H1 (cell line): ENCODE measurements at regions not wholly inside any gene's neighbourhood (a gene's known extent, or its start where the extent isn't known, plus 50 kb on each side); places are given as distances from the start of the nearest gene placed in this dataset.

Experiments
- CTCF ChIA-PET: fragments of 300-600 bp; sonication (Branson Sonifier 250); formaldehyde crosslinking; loops from one replicate; lab custom pipeline; 2021; ENCODE audit not compliant: partially characterized antibody; lab: Charles Lee
- POLR2A ChIA-PET: fragments of 300-600 bp; sonication (Branson Sonifier 250); formaldehyde crosslinking; loops from one replicate; lab custom pipeline; 2021; ENCODE audit warnings: inconsistent platforms; ENCODE audit not compliant: partially characterized antibody; lab: Charles Lee
- DNase-seq, 2 experiments: peaks; one replicate each; pipeline versions ENCODE4 v3.0.0 to v3.0.0-alpha.2; 2010 to 2022; ENCODE audit warnings: low spot score in 2 of 2, low read depth in 1 of 2, mixed read lengths in 1 of 2
- FAIRE-seq: peaks from 2 replicates; lab custom pipeline; 2011; peaks lifted over from hg19 to GRCh38; lab: Jason Lieb, UNC
- H2AFZ ChIP-seq: 2 replicates; pipeline ENCODE4 v1.8.1; 2012; ENCODE audit warnings: low read length, inconsistent platforms
- H2AK5ac ChIP-seq: 2 replicates; pipeline ENCODE4 v1.6.1; 2013; ENCODE audit warnings: low read depth, low read length
- H2BK120ac ChIP-seq: replicated peaks from 2 replicates; pipeline ENCODE3; 2013; ENCODE audit warnings: low read depth, low read length, inconsistent platforms
- H2BK12ac ChIP-seq: 2 replicates; pipeline ENCODE4 v1.6.1; 2013; ENCODE audit warnings: low read depth, low read length
- H2BK15ac ChIP-seq: 2 replicates; pipeline ENCODE4 v1.6.1; 2013; ENCODE audit warnings: low read length
- H2BK20ac ChIP-seq: 2 replicates; pipeline ENCODE4 v1.6.1; 2013; ENCODE audit warnings: low read length
- H2BK5ac ChIP-seq: 2 replicates; pipeline ENCODE4 v1.6.1; 2013; ENCODE audit warnings: low read depth, low read length
- H3K14ac ChIP-seq: 2 replicates; pipeline ENCODE4 v1.6.1; 2013; ENCODE audit warnings: inconsistent platforms; ENCODE audit not compliant: insufficient read length
- H3K18ac ChIP-seq: 2 replicates; pipeline ENCODE4 v1.6.1; 2013; ENCODE audit warnings: low read length; ENCODE audit errors: extremely low read depth
- H3K23ac ChIP-seq: 2 replicates; pipeline ENCODE4 v1.6.1; 2013; ENCODE audit warnings: inconsistent platforms; ENCODE audit not compliant: insufficient read length
- H3K23me2 ChIP-seq: 2 replicates; pipeline ENCODE4 v1.6.1; 2013; ENCODE audit warnings: low read depth, low read length
- H3K27ac ChIP-seq: 2 replicates; pipeline ENCODE4 v1.6.1; 2011; ENCODE audit warnings: low read depth, low read length, inconsistent platforms
- H3K27me3 ChIP-seq, 4 experiments: replicated peaks in 1 of 4; 1 replicate in 1 of 4; 2 replicates in 3 of 4; pipeline versions ENCODE4 v1.6.1 to v1.8.1; 2011 to 2013; ENCODE audit warnings: low read length in 3 of 4, mild to moderate bottlenecking in 3 of 4, inconsistent platforms in 2 of 4, mixed read lengths in 2 of 4, moderate library complexity in 1 of 4; ENCODE audit not compliant: control insufficient read depth in 3 of 4, insufficient read depth in 3 of 4; ENCODE audit errors: extremely low read depth in 1 of 4
- H3K36me3 ChIP-seq, 4 experiments: 2 replicates each; pipeline versions ENCODE4 v1.6.1 to v1.8.1; 2011 to 2013; ENCODE audit warnings: mild to moderate bottlenecking in 4 of 4, low read length in 3 of 4, moderate library complexity in 2 of 4, control low read depth in 1 of 4, inconsistent platforms in 1 of 4; ENCODE audit not compliant: insufficient read depth in 4 of 4, control insufficient read depth in 2 of 4
- H3K4ac ChIP-seq: replicated peaks from 2 replicates; pipeline ENCODE3; 2013; ENCODE audit warnings: low read length, low read depth, mixed read lengths, inconsistent platforms; ENCODE audit not compliant: insufficient read length
- H3K4me1 ChIP-seq, 4 experiments: replicated peaks in 1 of 4; 1 replicate in 1 of 4; 2 replicates in 3 of 4; pipeline versions ENCODE4 v1.6.1 to v1.8.1; 2011 to 2013; ENCODE audit warnings: low read length in 3 of 4, inconsistent platforms in 2 of 4, mixed read lengths in 1 of 4; ENCODE audit not compliant: insufficient read depth in 4 of 4, control insufficient read depth in 3 of 4
- H3K4me2 ChIP-seq, 2 experiments: 2 replicates each; pipeline versions ENCODE4 v1.6.1 to v1.8.1; 2011 to 2013; ENCODE audit warnings: low read depth in 2 of 2, low read length in 2 of 2, control low read depth in 1 of 2, inconsistent platforms in 1 of 2, mild to moderate bottlenecking in 1 of 2; ENCODE audit not compliant: insufficient read depth in 1 of 2
- H3K4me3 ChIP-seq, 4 experiments: fragments of 200-600, 300-600 bp in 1 of 4; sonication (generic), shearing (Covaris generic), sonication (Bioruptor Twin) in 1 of 4; 2 replicates each; pipeline versions ENCODE4 v1.5.1 to v1.8.1; 2011 to 2016; ENCODE audit warnings: low read length in 4 of 4, low read depth in 3 of 4, control low read depth in 2 of 4, inconsistent platforms in 2 of 4, mild to moderate bottlenecking in 2 of 4, mixed read lengths in 1 of 4, moderate library complexity in 1 of 4; ENCODE audit not compliant: insufficient read depth in 2 of 4; ENCODE audit errors: extremely low read depth in 1 of 4
- H3K56ac ChIP-seq: replicated peaks from 2 replicates; pipeline ENCODE3; 2013; ENCODE audit warnings: low read depth, mild to moderate bottlenecking, mixed read lengths, low read length, inconsistent platforms; ENCODE audit not compliant: insufficient read length
- H3K79me1 ChIP-seq: 2 replicates; pipeline ENCODE4 v1.6.1; 2013; ENCODE audit warnings: low read depth, low read length, control low read depth
- H3K79me2 ChIP-seq, 2 experiments: 2 replicates each; pipeline versions ENCODE4 v1.6.1 to v1.8.1; 2012 to 2013; ENCODE audit warnings: low read length in 2 of 2, mild to moderate bottlenecking in 2 of 2, inconsistent platforms in 1 of 2; ENCODE audit not compliant: insufficient read depth in 2 of 2, control insufficient read depth in 1 of 2
- H3K9ac ChIP-seq, 4 experiments: replicated peaks in 1 of 4; 1 replicate in 1 of 4; 2 replicates in 3 of 4; pipeline versions ENCODE4 v1.6.1 to v1.8.1; 2011 to 2013; ENCODE audit warnings: low read depth in 3 of 4, low read length in 3 of 4, control low read depth in 2 of 4, mild to moderate bottlenecking in 2 of 4, moderate library complexity in 2 of 4, inconsistent platforms in 1 of 4; ENCODE audit errors: extremely low read depth in 1 of 4
- H3K9me3 ChIP-seq, 2 experiments: 2 replicates each; pipeline versions ENCODE4 v1.6.1 to v1.8.1; 2012 to 2013; ENCODE audit warnings: mild to moderate bottlenecking in 2 of 2, moderate library complexity in 2 of 2, control low read depth in 1 of 2, inconsistent platforms in 1 of 2, low read depth in 1 of 2, low read length in 1 of 2, mixed read lengths in 1 of 2; ENCODE audit not compliant: insufficient read depth in 2 of 2
- H4K20me1 ChIP-seq, 2 experiments: replicated peaks in 1 of 2; 2 replicates each; pipeline versions ENCODE3 to v1.8.1; 2011 to 2013; ENCODE audit warnings: inconsistent platforms in 2 of 2, low read length in 2 of 2, mild to moderate bottlenecking in 1 of 2; ENCODE audit not compliant: insufficient read depth in 2 of 2, control insufficient read depth in 1 of 2
- H4K5ac ChIP-seq: 2 replicates; pipeline ENCODE4 v1.6.1; 2013; ENCODE audit warnings: low read length, low read depth, mixed read lengths, inconsistent platforms; ENCODE audit not compliant: insufficient read length
- H4K8ac ChIP-seq: 2 replicates; pipeline ENCODE4 v1.8.0; 2013; ENCODE audit warnings: mild to moderate bottlenecking, moderate library complexity, low read length, inconsistent platforms; ENCODE audit not compliant: insufficient read depth; ENCODE audit errors: extremely low read depth
- H4K91ac ChIP-seq: replicated peaks from 2 replicates; pipeline ENCODE3; 2013; ENCODE audit warnings: low read length, mixed read lengths, inconsistent platforms; ENCODE audit not compliant: insufficient read length
- ASH2L ChIP-seq: fragments of 200-600, 300-600 bp; sonication (generic); IDR thresholded peaks from one replicate; pipeline ENCODE4 v1.7.1; 2017; ENCODE audit warnings: low read length
- ATF2 ChIP-seq: IDR thresholded peaks from 2 replicates; pipeline ENCODE4 v1.6.1; 2012; ENCODE audit warnings: low read length, inconsistent platforms
- BACH1 ChIP-seq: IDR thresholded peaks from 2 replicates; pipeline ENCODE4 v1.6.1; 2012; ENCODE audit warnings: low read length, improper control_type of control experiment
- CHD1 ChIP-seq: IDR thresholded peaks from 2 replicates; pipeline ENCODE4 v1.6.1; 2012; ENCODE audit warnings: low read depth, low read length, improper control_type of control experiment
- CHD2 ChIP-seq: IDR thresholded peaks from 2 replicates; pipeline ENCODE4 v1.6.1; 2012; ENCODE audit warnings: low read length, improper control_type of control experiment
- CREB1 ChIP-seq: IDR thresholded peaks from 2 replicates; pipeline ENCODE4 v1.6.1; 2012; ENCODE audit warnings: inconsistent platforms
- FOSL1 ChIP-seq: IDR thresholded peaks from 2 replicates; pipeline ENCODE4 v1.6.1; 2011; ENCODE audit warnings: mild to moderate bottlenecking, low read depth, low read length, moderate library complexity; ENCODE audit not compliant: insufficient read depth
- KDM1A ChIP-seq: fragments of 200-600, 300-600 bp; sonication (generic); IDR thresholded peaks from 2 replicates; pipeline ENCODE4 v1.7.1; 2016; ENCODE audit warnings: mild to moderate bottlenecking, low read length, borderline replicate concordance
- MAFK ChIP-seq: IDR thresholded peaks from 2 replicates; pipeline ENCODE4 v1.6.1; 2012; ENCODE audit warnings: low read depth, mild to moderate bottlenecking, improper control_type of control experiment, low read length
- SP1 ChIP-seq: IDR thresholded peaks from 2 replicates; pipeline ENCODE4 v1.6.1; 2011; ENCODE audit warnings: low read depth, low read length
- SP2 ChIP-seq: IDR thresholded peaks from 2 replicates; pipeline ENCODE4 v1.6.1; 2012; ENCODE audit warnings: mild to moderate bottlenecking, low read length, inconsistent platforms
- TBP ChIP-seq: IDR thresholded peaks from 2 replicates; pipeline ENCODE4 v1.6.1; 2011; ENCODE audit warnings: low read depth, low read length, improper control_type of control experiment
- TCF12 ChIP-seq: IDR thresholded peaks from 2 replicates; pipeline ENCODE4 v1.6.1; 2011; ENCODE audit warnings: low read depth, mild to moderate bottlenecking, low read length
- WGBS, 2 experiments: shearing (Covaris generic) in 1 of 2; methylation state at CpG; one replicate each; pipeline versions ENCODE4 v1.1.6 to v1.1.7; 2013 to 2015; ENCODE audit warnings: low lambda C conversion rate in 2 of 2, mixed read lengths in 2 of 2, inconsistent platforms in 1 of 2, low coverage in 1 of 2, missing lambda C conversion rate in 1 of 2; ENCODE audit not compliant: insufficient replicate concordance in 2 of 2, insufficient coverage in 1 of 2, insufficient read length in 1 of 2; ENCODE audit errors: extremely low coverage in 1 of 2, missing lambda C conversion rate in 1 of 2; 5-methylcytosine and 5-hydroxymethylcytosine counted together

DNA sequence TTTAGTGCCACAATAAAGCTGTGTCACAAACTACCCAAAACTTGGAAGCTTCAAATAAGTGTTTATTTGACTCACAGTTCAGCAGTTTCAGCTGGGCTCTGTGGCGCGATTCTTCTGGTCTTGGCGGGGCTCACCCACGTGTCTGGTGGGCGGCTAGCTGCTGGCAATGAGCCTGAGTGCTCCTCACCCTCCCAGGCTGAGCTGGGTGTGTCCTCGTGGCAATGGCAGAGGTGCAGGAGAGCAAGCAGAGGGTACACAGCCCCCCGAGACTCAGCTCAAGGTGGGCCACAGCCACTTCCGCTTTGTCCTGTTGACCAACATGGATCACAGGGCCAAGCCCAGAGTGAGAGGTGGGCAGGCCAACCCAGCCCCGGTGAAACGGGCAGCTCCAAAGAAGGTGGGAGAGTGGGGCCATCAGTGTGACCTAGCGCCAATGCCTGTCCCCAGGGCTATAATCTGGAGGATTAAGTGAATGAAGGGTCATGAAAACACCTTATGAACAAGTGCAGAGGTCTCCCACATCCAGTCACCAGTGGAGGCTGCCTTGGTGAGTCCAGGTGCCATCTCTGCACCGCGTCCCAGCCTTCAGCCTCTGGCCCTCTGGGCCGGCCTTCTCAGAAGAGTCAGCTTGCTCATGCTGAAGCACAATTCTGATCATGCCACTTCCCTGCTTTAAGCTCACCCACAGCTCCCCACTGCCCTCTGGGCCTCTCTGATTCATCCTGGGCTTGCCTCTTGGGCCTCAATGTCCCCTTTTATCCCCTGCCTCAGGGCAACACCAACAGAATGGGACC is 74.6 kb upstream of the RTL6 start:
- Histone ChIP-seq H2BK20ac (no peak overlapping the region), H3K4me2 (no peak overlapping the region), H3K14ac (no peak overlapping the region), H2AFZ (no peak overlapping the region), H4K5ac (no peak overlapping the region), H3K18ac (no peak overlapping the region), H2BK5ac (no peak overlapping the region), H2BK12ac (no peak overlapping the region), H3K4ac (no peak overlapping the region), H2BK15ac (no peak overlapping the region), H3K36me3 (no peaks in the 10 kb centered on the region), H2AK5ac (no peak overlapping the region), H3K23me2 (peaks cover 2% of the 10 kb centered on the region; the same call in 1 of the 2 replicates), H3K27ac (no peak overlapping the region), H3K9me3 (peaks cover 4% of the 10 kb centered on the region in 2 experiments; a peak in 2 of 4 replicates), H3K56ac (no peak overlapping the region), H3K23ac (no peak overlapping the region), H2BK120ac (no peak overlapping the region), H4K20me1 (no peaks in the 10 kb centered on the region), H3K79me1 (no peaks in the 10 kb centered on the region), H4K91ac (no peak overlapping the region), H3K9ac (no peak overlapping the region), H3K4me1 (no peaks in the 10 kb centered on the region; a peak in 2 of 7 replicates), H3K4me3 (no peak overlapping the region), H3K79me2 (no peaks in the 10 kb centered on the region), H3K27me3 (no peaks in the 10 kb centered on the region), H4K8ac (no peak overlapping the region)
- POLR2A ChIA-PET, result no interaction called here
- FAIRE-seq (no peak), DNase-seq (no peak)
- CTCF ChIA-PET, result interaction anchor here (0.8 to 1.7 kb wide), 4 partner anchors 14 to 486 kb away, joined by 3 to 4 read pairs (median 3); no protein-coding TSS in a partner anchor
- 81% methylated on average over 14 of the region's 14 CpGs; no CpG with 5 or more reads in 1 of the 2 experiments for WGBS, 2 experiments
- TF ChIP-seq CREB1 (no peak), TBP (no peak), KDM1A (no peak), CHD1 (no peak), BACH1 (no peak), CHD2 (no peak), FOSL1 (no peak), SP1 (no peak), MAFK (no peak), SP2 (no peak), TCF12 (no peak), ASH2L (no peak), ATF2 (no peak)
